HUES48 (cell line): ENCODE measurements at regions not wholly inside any gene's neighbourhood (a gene's known extent, or its start where the extent isn't known, plus 50 kb on each side); places are given as distances from the start of the nearest gene placed in this dataset.
A peak's percentile ranks its signal among the peaks of the same experiment; 100 is the strongest.

Experiments
- H3K27ac ChIP-seq: one replicate; pipeline ENCODE4 v1.7.0; 2013; ENCODE audit warnings: low read depth, low read length, inconsistent platforms
- H3K27me3 ChIP-seq: 2 replicates; pipeline ENCODE4 v1.6.1; 2013; ENCODE audit warnings: mild to moderate bottlenecking, low read length; ENCODE audit not compliant: control insufficient read depth, insufficient read depth
- H3K36me3 ChIP-seq: 2 replicates; pipeline ENCODE4 v1.6.1; 2013; ENCODE audit warnings: low read length; ENCODE audit not compliant: control insufficient read depth, insufficient read depth
- H3K4me1 ChIP-seq: 2 replicates; pipeline ENCODE4 v1.6.1; 2013; ENCODE audit warnings: mild to moderate bottlenecking, low read length; ENCODE audit not compliant: control insufficient read depth, insufficient read depth
- H3K4me3 ChIP-seq: 2 replicates; pipeline ENCODE4 v1.5.1; 2013; ENCODE audit warnings: mild to moderate bottlenecking, low read depth, low read length
- H3K9ac ChIP-seq: 2 replicates; pipeline ENCODE4 v1.6.1; 2013; ENCODE audit warnings: mild to moderate bottlenecking, low read depth, low read length, moderate library complexity
- H3K9me3 ChIP-seq: 2 replicates; pipeline ENCODE4 v1.6.1; 2013; ENCODE audit warnings: low read length; ENCODE audit not compliant: control insufficient read depth, insufficient read depth

DNA sequence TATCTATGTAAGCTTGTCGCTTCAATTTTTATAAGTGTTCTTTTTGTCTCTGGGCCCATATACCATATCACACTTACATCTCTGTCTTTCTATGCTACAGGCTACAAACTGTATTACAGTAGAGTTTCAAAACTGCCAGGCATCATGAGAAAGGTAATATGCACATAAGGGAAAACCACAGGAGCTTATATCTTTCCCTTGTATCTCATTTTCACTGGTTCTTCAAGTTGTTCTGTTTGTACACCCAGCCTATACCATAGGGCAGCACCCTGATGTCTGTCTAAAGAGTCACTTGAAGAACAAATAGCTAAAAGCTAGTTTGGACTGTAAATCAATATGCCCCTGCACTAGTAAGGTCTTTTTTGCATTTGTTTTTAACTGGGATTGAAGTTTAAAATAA, 366.7 kb downstream of the FIGN start:
- Histone ChIP-seq H3K4me1 (no peaks in the 10 kb centered on the region), H3K9me3 (no peaks in the 10 kb centered on the region), H3K36me3 (no peaks in the 10 kb centered on the region), H3K27ac (no peak overlapping the region), H3K4me3 (no peak overlapping the region), H3K27me3 (no peaks in the 10 kb centered on the region), H3K9ac (no peak overlapping the region)

DNA sequence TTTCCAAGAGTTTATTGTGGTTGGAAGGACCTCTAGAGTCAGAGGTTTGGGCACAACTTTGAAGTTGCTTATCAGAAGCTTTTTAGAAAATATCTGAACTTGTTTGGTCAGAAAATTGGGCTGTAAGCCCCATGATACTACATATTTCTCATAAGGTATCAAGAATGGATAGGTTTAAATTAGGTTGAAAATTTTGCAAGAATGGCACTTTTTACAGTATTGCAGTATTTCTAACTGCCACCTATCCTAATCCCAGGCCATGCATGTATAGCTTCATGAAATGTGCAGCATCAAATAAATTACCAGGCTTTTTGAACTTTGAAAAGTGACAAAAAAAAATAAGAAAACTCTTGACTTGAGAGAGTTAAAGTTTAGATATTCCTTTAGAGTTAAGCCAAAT, 367.2 kb downstream of the FIGN start:
- H3K36me3 ChIP-seq = no peaks in the 10 kb centered on the region
- no peak overlapping the region for H3K4me3 ChIP-seq
- H3K4me1 ChIP-seq = no peaks in the 10 kb centered on the region
- no peaks in the 10 kb centered on the region for H3K27me3 ChIP-seq
- H3K9ac ChIP-seq = no peak overlapping the region
- no peaks in the 10 kb centered on the region for H3K9me3 ChIP-seq
- H3K27ac ChIP-seq = no peak overlapping the region

DNA sequence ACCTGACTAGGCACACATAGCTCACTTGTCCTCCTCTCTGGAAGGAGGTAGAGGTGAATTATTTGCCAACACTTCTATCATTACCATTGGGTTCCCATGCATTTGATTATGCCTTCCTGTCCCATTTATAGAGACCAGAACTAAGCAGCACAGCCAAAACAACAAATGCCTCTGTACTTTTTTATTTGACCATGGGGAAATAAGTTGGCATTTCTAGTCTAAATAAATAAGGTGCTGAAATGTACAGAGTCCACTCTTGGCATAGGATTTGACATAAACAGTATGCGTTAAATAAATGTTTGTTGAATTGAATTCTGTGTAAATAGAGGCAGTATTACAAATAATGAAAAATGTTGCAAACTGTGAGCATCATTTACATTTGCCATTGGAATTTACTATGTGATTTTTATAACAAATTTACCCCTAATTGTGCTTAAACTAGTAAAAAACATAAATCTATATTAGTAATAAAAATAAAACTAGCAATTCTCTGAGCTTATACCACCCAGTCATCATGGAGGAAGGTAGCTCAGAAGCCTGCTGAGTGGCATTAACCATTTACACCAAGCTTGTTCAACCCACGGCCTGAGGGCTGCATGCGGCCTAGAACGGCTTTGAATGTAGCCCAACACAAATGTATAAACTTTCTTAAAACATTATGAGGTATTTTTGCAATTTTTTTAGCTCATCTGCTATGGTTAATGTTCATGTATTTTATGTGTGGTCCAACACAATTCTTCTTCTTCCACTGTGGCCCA, 367.8 kb downstream of the FIGN start:
- Histone ChIP-seq H3K27me3 (no peaks in the 10 kb centered on the region), H3K27ac (no peak overlapping the region), H3K4me3 (no peak overlapping the region), H3K9ac (no peak overlapping the region), H3K36me3 (no peaks in the 10 kb centered on the region), H3K9me3 (0 out of 2 replicates have a peak, but pooled peaks cover under 1% of the 10 kb centered on the region), H3K4me1 (no peaks in the 10 kb centered on the region)

DNA sequence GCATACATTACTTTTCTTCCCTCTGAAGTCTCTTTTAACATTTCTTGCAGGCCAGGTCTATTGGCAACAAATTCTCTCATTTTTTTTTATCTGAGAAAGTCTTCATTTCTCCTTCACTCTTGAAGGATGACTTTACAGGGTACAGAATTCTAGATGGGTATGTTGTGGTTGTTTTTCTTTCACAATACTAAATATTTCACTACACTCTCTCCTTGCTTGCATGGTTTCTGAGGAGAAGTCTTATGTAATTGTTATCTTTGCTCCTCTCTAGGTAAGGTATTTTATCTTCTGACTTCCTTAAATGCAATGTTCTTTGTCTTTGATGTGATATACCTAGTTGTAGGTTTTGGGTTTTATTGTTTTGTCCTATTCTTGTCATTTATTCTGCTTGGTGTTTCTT, 371.1 kb downstream of the FIGN start:
- no peak overlapping the region for H3K27ac ChIP-seq
- no peaks in the 10 kb centered on the region for H3K27me3 ChIP-seq
- H3K9ac ChIP-seq = no peak overlapping the region
- H3K4me1 ChIP-seq = no peaks in the 10 kb centered on the region
- 0 out of 2 replicates have a peak, but pooled peaks cover 2% of the 10 kb centered on the region for H3K9me3 ChIP-seq
- H3K4me3 ChIP-seq = no peak overlapping the region
- no peaks in the 10 kb centered on the region for H3K36me3 ChIP-seq

DNA sequence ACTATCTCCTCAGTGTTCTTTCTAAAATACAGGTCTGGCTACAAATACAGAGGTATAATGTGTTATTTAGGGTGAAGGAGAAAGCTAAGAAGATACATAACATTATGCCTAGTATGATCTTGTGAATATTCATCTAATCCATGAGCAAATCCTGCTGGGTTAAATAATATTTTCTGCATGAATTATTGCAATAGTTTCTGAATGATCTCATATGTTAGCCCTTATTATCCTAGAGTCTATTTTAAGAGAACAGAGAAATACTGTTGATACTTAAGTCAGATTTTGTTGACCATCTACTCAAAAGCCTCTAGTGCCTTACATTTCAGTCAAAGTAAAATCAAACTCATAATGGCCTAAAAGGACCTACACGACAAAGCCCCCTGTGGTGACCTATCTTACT, 382.3 kb downstream of the FIGN start:
- H3K27me3 ChIP-seq = no peaks in the 10 kb centered on the region
- no peak overlapping the region for H3K9ac ChIP-seq
- H3K4me1 ChIP-seq = peaks cover 34% of the 10 kb centered on the region
- no peaks in the 10 kb centered on the region for H3K36me3 ChIP-seq
- H3K9me3 ChIP-seq = no peaks in the 10 kb centered on the region
- no peak overlapping the region for H3K27ac ChIP-seq
- H3K4me3 ChIP-seq = no peak overlapping the region

DNA sequence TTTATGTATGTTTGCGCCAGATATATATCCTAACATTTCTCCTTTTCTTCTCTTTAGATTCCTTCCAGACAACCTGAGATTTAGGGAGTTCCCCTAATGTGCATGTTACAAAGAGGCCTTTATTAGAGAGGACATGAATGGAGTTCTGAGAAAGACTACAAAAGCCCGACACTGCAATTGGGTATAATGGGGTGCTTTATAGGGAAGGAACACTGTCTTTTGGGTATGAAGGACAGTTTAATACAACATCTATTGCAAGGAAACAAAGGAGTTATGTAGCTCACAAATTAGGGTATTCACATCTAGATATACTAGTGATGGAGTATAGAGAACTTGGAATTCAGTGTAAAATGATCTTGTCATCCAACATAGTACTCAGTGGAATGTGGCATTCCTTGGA, 383.8 kb downstream of the FIGN start:
- Histone ChIP-seq H3K9me3 (no peaks in the 10 kb centered on the region), H3K36me3 (no peaks in the 10 kb centered on the region), H3K4me3 (0 out of 2 replicates have a peak overlapping the region, but pooled peaks have one; percentile 14), H3K4me1 (peaks cover 34% of the 10 kb centered on the region), H3K27ac (no peak overlapping the region), H3K9ac (no peak overlapping the region), H3K27me3 (no peaks in the 10 kb centered on the region)

DNA sequence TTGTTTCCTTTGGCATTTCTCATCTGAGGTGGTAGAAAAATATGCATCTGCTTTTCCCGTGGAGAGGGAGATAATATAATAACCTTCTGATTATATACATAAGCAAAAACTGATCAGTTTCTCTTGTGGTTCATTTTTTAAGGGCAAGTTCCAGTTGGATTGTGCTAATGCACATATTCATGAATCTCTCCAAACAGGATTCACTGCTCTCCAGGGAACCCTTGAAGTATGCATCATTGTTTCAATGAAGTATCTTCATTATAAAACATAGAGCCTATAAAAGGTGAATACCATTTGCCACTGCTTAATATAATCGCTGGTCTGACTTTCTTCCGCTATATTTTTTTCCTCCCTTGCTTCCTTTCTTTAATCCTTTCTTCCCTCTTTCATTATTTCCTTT, 384.7 kb downstream of the FIGN start:
- no peaks in the 10 kb centered on the region for H3K9me3 ChIP-seq
- H3K27ac ChIP-seq = no peak overlapping the region
- no peaks in the 10 kb centered on the region for H3K27me3 ChIP-seq

DNA sequence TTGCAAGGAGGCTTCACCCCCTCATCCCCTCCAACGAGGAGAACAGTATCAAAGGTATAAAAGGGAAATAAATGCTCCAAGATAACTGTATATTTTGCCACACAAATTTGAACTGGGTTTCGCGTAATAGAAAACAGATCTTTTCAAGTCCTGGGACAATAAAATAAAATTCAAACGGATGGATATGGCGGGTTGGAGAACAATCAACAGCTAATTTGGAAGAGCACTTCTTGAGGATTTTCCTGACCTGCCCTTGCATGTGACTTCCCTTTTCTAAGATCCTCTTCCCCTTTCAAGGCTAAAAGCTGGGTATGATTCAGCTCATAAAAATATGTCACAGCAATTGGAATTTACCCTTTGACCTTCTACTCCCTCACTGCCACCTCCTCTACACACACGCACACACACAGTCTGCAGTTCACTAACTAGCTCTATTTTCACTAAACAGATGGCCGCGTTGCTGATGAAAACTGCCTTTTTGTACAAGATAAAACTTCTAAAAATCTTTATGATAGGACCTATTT, 386.9 kb downstream of the FIGN start:
- no peaks in the 10 kb centered on the region for H3K27me3 ChIP-seq
- H3K36me3 ChIP-seq = no peaks in the 10 kb centered on the region
- H3K9me3 ChIP-seq = no peaks in the 10 kb centered on the region
- H3K4me1 ChIP-seq = peaks cover 34% of the 10 kb centered on the region
- peak overlapping the region; percentile 62 for H3K4me3 ChIP-seq
- H3K27ac ChIP-seq = peak overlapping the region; percentile 77
- H3K9ac ChIP-seq = 0 out of 2 replicates have a peak overlapping the region, but pooled peaks have one; percentile 63

More for the DNA sequence above, 384.7 kb downstream of the FIGN start:
- Histone ChIP-seq H3K4me3 (no peak overlapping the region), H3K4me1 (peaks cover 34% of the 10 kb centered on the region), H3K9ac (no peak overlapping the region), H3K36me3 (no peaks in the 10 kb centered on the region)

DNA sequence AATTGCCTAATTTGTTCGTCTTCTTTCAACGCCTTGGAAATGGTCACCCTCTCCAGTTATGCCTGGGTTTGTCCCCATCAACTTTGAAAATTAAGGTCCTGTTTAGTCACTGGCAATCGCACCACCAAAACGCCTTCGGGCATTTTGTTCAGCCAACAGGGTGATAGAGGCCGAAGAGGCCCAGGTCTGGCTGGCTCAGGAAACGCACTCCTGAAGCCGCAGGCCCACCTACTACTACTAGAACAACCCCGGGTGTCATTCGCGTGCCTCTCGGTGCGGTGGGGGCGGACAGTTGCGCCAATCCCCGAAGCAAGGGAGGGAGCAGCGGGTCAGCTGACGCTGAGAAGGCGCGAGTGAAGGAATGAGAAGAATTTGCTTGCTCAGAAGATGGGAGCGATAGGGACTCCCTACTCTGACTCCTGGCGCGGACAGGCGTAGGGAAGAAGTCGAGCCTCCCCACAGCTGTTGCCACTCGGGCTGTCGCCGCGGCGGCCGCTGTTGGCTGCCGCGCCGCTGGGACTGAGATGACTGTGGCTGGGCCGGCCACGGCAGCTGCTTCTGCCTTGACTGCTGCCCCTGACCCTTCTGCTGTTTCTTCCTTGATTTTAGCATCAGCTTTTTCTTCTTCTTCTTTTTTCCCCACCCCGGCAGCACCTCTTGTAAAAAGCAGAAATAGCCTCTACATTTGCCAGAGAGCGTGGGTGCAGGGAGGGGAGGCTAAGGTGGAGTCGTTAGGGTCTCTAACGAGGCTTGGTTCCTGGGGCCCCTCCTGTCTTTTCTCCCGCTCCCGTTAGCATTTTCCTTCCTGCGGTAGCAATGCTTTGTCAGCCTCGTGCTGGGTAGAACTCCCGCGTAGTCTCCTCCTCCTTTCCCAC, 387.6 kb downstream of the FIGN start:
- no peaks in the 10 kb centered on the region for H3K9me3 ChIP-seq
- no peaks in the 10 kb centered on the region for H3K27me3 ChIP-seq
- peak overlapping the region; percentile 62 for H3K4me3 ChIP-seq
- peak overlapping the region; percentile 77 for H3K27ac ChIP-seq
- H3K9ac ChIP-seq = peak overlapping the region; percentile 63
- peaks cover 34% of the 10 kb centered on the region for H3K4me1 ChIP-seq
- no peaks in the 10 kb centered on the region for H3K36me3 ChIP-seq

DNA sequence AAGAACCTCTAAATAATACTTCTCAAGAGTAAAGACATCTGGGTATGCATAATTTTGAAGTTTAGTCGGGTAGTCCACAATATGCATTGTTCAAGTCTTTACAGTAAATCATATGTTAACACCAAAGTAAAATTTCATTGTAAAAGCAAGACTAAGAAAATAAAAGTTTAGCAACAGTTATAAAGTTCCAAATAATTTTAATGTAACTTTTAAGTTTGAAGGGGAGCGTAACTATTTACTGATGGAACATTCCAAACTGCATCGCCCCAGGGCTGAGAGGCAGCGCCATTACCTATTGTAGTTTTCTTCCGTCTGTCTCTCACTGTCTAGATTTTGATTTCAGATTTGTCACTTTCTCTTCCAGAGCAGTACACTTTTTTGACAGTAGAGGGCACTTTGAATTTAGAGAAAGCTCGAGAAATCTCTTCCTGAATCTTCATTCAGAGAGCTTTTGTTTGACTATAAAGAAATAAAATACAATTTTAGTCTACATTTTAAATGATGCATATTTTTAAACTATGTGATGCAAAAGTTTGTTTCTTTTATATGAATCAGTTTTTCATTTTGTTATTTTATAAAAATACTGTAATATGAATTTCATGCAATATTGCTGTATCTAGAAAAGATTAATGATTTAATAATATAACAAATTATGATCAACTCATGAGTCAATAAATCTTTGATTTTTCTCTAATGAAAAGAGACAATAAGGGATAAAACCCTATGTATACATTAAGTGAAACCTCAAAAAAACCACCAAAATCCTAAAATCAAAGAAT, 389.8 kb downstream of the FIGN start:
- H3K36me3 ChIP-seq = no peaks in the 10 kb centered on the region
- H3K9me3 ChIP-seq = no peaks in the 10 kb centered on the region
- H3K4me1 ChIP-seq = peaks cover 30% of the 10 kb centered on the region
- H3K9ac ChIP-seq = no peak overlapping the region
- no peak overlapping the region for H3K27ac ChIP-seq
- H3K27me3 ChIP-seq = no peaks in the 10 kb centered on the region
- no peak overlapping the region for H3K4me3 ChIP-seq
